Loucy (cell line): ENCODE measurements at regions not wholly inside any gene's neighbourhood (a gene's known extent, or its start where the extent isn't known, plus 50 kb on each side); places are given as distances from the start of the nearest gene placed in this dataset.
A peak's percentile ranks its signal among the peaks of the same experiment; 100 is the strongest.

ENCODE experiments used
- H2AFZ ChIP-seq: fragments of 200-600 bp; sonication (generic); 2 replicates; pipeline ENCODE4 v1.6.0; 2016; ENCODE audit warnings: antibody characterized with exemption, mild to moderate bottlenecking, low read length, moderate library complexity
- H3F3A ChIP-seq: fragments of 200-600 bp; 2 replicates; pipeline ENCODE4 v1.6.0; 2016; ENCODE audit warnings: antibody characterized with exemption, low read depth, mild to moderate bottlenecking
- H3K27me3 ChIP-seq: fragments of 200-600 bp; sonication (generic); 2 replicates; pipeline ENCODE4 v1.6.1; 2014; ENCODE audit warnings: low read length, mild to moderate bottlenecking; ENCODE audit not compliant: insufficient read depth, poor library complexity, severe bottlenecking
- H3K36me3 ChIP-seq: fragments of 200-600 bp; sonication (generic); 2 replicates; pipeline ENCODE4 v1.6.1; 2016; ENCODE audit warnings: low read length; ENCODE audit not compliant: insufficient read depth
- H3K4me1 ChIP-seq: fragments of 200-600 bp; sonication (generic); 2 replicates; pipeline ENCODE4 v1.5.1; 2014; ENCODE audit warnings: low read length, mild to moderate bottlenecking; ENCODE audit not compliant: insufficient read depth, poor library complexity, severe bottlenecking
- H3K4me2 ChIP-seq: fragments of 200-600 bp; sonication (generic); 2 replicates; pipeline ENCODE4 v1.6.0; 2014; ENCODE audit warnings: antibody characterized with exemption, low read length, low read depth, mild to moderate bottlenecking; ENCODE audit not compliant: poor library complexity, severe bottlenecking
- H3K4me3 ChIP-seq: fragments of 200-600 bp; sonication (generic); 2 replicates; pipeline ENCODE4 v1.5.1; 2014; ENCODE audit warnings: low read length, mild to moderate bottlenecking, mixed read lengths; ENCODE audit not compliant: poor library complexity, severe bottlenecking
- H3K79me2 ChIP-seq: fragments of 200-600 bp; sonication (generic); 2 replicates; pipeline ENCODE4 v1.6.1; 2014; ENCODE audit warnings: low read length; ENCODE audit not compliant: insufficient read depth
- H3K9ac ChIP-seq: fragments of 200-600 bp; sonication (generic); 2 replicates; pipeline ENCODE4 v1.6.0; 2014; ENCODE audit warnings: mild to moderate bottlenecking, low read depth, low read length, moderate library complexity; ENCODE audit not compliant: poor library complexity, severe bottlenecking
- H3K9me2 ChIP-seq: fragments of 200-600 bp; sonication (generic); replicated peaks from 2 replicates; pipeline ENCODE4 v1.6.1; 2016; ENCODE audit warnings: low read depth, low read length, mixed read lengths
- H3K9me3 ChIP-seq: fragments of 200-600 bp; sonication (generic); 2 replicates; pipeline ENCODE4 v1.6.1; 2014; ENCODE audit warnings: mild to moderate bottlenecking, antibody characterized with exemption, low read length, low read depth; ENCODE audit not compliant: insufficient read depth
- H4K20me1 ChIP-seq: fragments of 200-600 bp; sonication (generic); 2 replicates; pipeline ENCODE4 v1.6.0; 2014; ENCODE audit warnings: antibody characterized with exemption, low read length, mild to moderate bottlenecking; ENCODE audit not compliant: insufficient read depth, poor library complexity, severe bottlenecking
- CTCF ChIP-seq: fragments of 200-600 bp; sonication (generic); conservative IDR thresholded peaks from 2 replicates; pipeline ENCODE4 v1.5.1; 2014; ENCODE audit warnings: mild to moderate bottlenecking, antibody characterized with exemption, low read length
- EZH2phosphoT487 ChIP-seq: fragments of 200-600 bp; IDR thresholded peaks from 2 replicates; pipeline ENCODE4 v1.6.1; 2018; ENCODE audit warnings: antibody characterized with exemption, mild to moderate bottlenecking, moderate library complexity, borderline replicate concordance

GRCh38 chr18:46322411-46322891 lies 218.3 kb downstream of the HAUS1 start:
- no peaks in the 10 kb centered on the region for H3K9me2 ChIP-seq
- no peak overlapping the region for H3K4me2 ChIP-seq
- no peaks in the 10 kb centered on the region for H3F3A ChIP-seq
- TF ChIP-seq CTCF (no peak), EZH2phosphoT487 (no peak)
- H4K20me1 ChIP-seq = no peaks in the 10 kb centered on the region
- H3K36me3 ChIP-seq = no peaks in the 10 kb centered on the region
- no peaks in the 10 kb centered on the region for H3K9me3 ChIP-seq
- no peaks in the 10 kb centered on the region for H3K79me2 ChIP-seq
- no peak overlapping the region for H2AFZ ChIP-seq
- no peaks in the 10 kb centered on the region for H3K27me3 ChIP-seq
- no peak overlapping the region for H3K9ac ChIP-seq
- H3K4me1 ChIP-seq = peaks cover 18% of the 10 kb centered on the region
- H3K4me3 ChIP-seq = no peak overlapping the region

- H3K79me2 ChIP-seq = no peaks in the 10 kb centered on the region
- no peak overlapping the region for H3K4me3 ChIP-seq
- H3K9ac ChIP-seq = no peak overlapping the region
- TF ChIP-seq EZH2phosphoT487 (no peak), CTCF (no peak)
- H3F3A ChIP-seq = no peaks in the 10 kb centered on the region
- H3K4me1 ChIP-seq = peaks cover 18% of the 10 kb centered on the region
- H3K4me2 ChIP-seq = no peak overlapping the region
- H3K36me3 ChIP-seq = no peaks in the 10 kb centered on the region
- no peaks in the 10 kb centered on the region for H4K20me1 ChIP-seq
- no peak overlapping the region for H2AFZ ChIP-seq
- no peaks in the 10 kb centered on the region for H3K9me3 ChIP-seq
- H3K27me3 ChIP-seq = no peaks in the 10 kb centered on the region
- H3K9me2 ChIP-seq = no peaks in the 10 kb centered on the region
These were observed 218.8 kb downstream of the HAUS1 start for GRCh38 chr18:46322941-46323340.

- no peaks in the 10 kb centered on the region for H3F3A ChIP-seq
- no peaks in the 10 kb centered on the region for H3K27me3 ChIP-seq
- no peaks in the 10 kb centered on the region for H3K9me3 ChIP-seq
- peaks cover 18% of the 10 kb centered on the region for H3K4me1 ChIP-seq
- no peaks in the 10 kb centered on the region for H4K20me1 ChIP-seq
- no peak for TF ChIP-seq CTCF
- TF ChIP-seq EZH2phosphoT487 = no peak
- no peak overlapping the region for H3K9ac ChIP-seq
- no peaks in the 10 kb centered on the region for H3K36me3 ChIP-seq
- peak overlapping the region; percentile 22 for H3K4me2 ChIP-seq
- peak overlapping the region; percentile 52 for H2AFZ ChIP-seq
- no peaks in the 10 kb centered on the region for H3K79me2 ChIP-seq
- H3K9me2 ChIP-seq = no peaks in the 10 kb centered on the region
- H3K4me3 ChIP-seq = no peak overlapping the region
These were observed 220.1 kb downstream of the HAUS1 start for GRCh38 chr18:46324087-46324955.
